ENCODE measurements at regions not wholly inside any gene's neighbourhood (a gene's known extent, or its start where the extent isn't known, plus 50 kb on each side); places are given as distances from the start of the nearest gene placed in this dataset.
"Not testable (repeated sequence)": the region's sequence is repeated elsewhere in the genome, so short reads cannot be mapped to it uniquely, and the experiment has no call there.

DNA sequence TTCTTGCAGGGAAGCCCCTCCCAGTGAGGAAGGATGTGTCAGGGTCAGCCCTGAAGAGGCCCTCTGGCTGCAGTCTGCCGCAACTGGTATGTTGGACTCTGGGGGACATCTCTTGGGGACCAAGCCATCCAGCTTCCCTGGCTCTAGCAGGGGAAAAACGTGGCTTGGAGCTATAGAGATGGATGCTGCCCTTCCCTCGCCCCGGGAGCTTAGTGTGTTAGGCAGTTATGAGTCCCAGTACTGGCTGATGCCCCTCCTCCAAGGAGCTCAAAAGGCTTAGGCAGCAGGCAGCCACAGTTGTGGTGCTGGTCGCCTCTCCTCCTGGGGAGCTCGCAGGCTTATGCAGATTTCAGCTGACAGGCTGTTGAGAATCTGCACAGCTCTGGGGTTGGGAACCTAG lies 353.1 kb upstream of the GBE1 start:
- Histone ChIP-seq H3K27me3 (replicated peaks in 1 of 2; ENCODE audit: control insufficient read depth in 2 of 2, extremely low read depth in 1 of 2, insufficient read depth in 2 of 2, low read length in 1 of 2) (peaks cover 0 to 3% of the 10 kb centered on the region in 2 experiments), H3K4me1 (ENCODE audit: control insufficient read depth in 1 of 2, extremely low read depth in 1 of 2, insufficient read depth in 2 of 2, low read length in 2 of 2) (no peaks in the 10 kb centered on the region), H3K36me3 (ENCODE audit: control insufficient read depth in 2 of 2, extremely low read depth in 1 of 2, insufficient read depth in 1 of 2, low read length in 1 of 2) (no peaks in the 10 kb centered on the region), H3K9me3 (no peaks in the 10 kb centered on the region), H3K27ac (ENCODE audit: low read length) (no peak overlapping the region), H3K4me3 (ENCODE audit: control insufficient read depth in 1 of 2, extremely low read depth in 1 of 2, low read length in 1 of 2) (no peak overlapping the region)
- DNase-seq, result no peak
- Mint-ChIP-seq H3K4me1 (no peaks in the 10 kb centered on the region), H3K27me3 (no peaks in the 10 kb centered on the region), H3K4me3 (no peak overlapping the region), H3K9me3 (peaks cover 7 to 29% (median 17%) of the 10 kb centered on the region in 3 donors), H3K27ac (no peak overlapping the region), H3K36me3 (no peaks in the 10 kb centered on the region)
- no peak for ATAC-seq (replicated peaks in 1 of 4)
- POLR2A ChIA-PET, result no interaction called here
- WGBS (ENCODE audit: insufficient coverage), result 83% methylated on average over 5 of the region's 6 CpGs
- CTCF ChIA-PET, result no interaction called here

DNA sequence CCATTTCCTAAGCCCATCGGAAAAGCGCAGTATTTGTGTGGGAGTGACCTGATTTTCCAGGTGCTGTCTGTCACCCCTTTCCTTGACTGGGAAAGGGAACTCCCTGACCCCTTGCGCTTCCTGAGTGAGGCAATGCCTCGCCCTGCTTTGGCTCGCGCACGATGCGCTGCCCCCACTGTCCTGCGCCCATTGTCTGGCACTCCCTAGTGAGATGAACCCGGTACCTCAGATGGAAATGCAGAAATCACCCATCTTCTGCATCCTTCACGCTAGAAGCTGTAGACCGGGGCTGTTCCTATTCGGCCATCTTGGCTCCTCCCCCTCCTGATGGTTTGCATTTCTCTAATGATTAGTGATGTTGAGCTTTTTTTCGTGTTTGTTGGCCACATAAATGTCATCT lies 349.3 kb upstream of the GBE1 start:
- H3K36me3 Mint-ChIP-seq; ATAC-seq (replicated peaks in 1 of 4); H3K27me3 Mint-ChIP-seq; DNase-seq; H3K36me3 ChIP-seq (ENCODE audit: control insufficient read depth in 2 of 2, extremely low read depth in 1 of 2, insufficient read depth in 1 of 2, low read length in 1 of 2); H3K4me1 ChIP-seq (ENCODE audit: control insufficient read depth in 1 of 2, extremely low read depth in 1 of 2, insufficient read depth in 2 of 2, low read length in 2 of 2); H3K27ac ChIP-seq (ENCODE audit: low read length); H3K27ac Mint-ChIP-seq; H3K9me3 ChIP-seq; H3K4me1 Mint-ChIP-seq; POLR2A ChIA-PET; CTCF ChIA-PET; H3K27me3 ChIP-seq (replicated peaks in 1 of 2; ENCODE audit: control insufficient read depth in 2 of 2, extremely low read depth in 1 of 2, insufficient read depth in 2 of 2, low read length in 1 of 2); H3K4me3 ChIP-seq (ENCODE audit: control insufficient read depth in 1 of 2, extremely low read depth in 1 of 2, low read length in 1 of 2); H3K4me3 Mint-ChIP-seq: not testable (repeated sequence)
- peaks cover 7 to 29% (median 17%) of the 10 kb centered on the region in 3 donors for H3K9me3 Mint-ChIP-seq
- 93% methylated on average over 9 of the region's 14 CpGs for WGBS (ENCODE audit: insufficient coverage)

DNA sequence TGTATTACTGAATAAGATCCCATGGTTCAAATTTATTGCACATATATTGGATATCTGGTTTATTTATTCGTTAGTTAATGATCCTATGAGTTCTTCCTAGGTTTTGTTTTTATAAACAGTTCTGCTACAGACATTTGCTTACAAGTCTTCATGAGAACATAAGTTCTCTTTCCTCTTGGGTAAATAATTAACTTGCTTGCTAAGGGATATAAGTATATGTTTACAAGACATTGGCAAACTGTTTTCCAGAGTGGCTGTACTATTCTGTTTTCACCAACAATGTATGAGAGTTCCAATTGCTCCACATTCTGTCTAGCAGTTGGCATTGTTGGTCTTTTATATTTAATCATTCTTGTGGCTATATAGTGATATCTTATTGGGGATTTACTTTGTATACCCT lies 341.8 kb upstream of the GBE1 start:
- CTCF ChIA-PET, result interaction anchor here in 1 of 2 donors (0.6 kb wide), 1 partner anchor 430 kb away, joined by 4 read pairs; no protein-coding TSS in a partner anchor
- H3K9me3 Mint-ChIP-seq, result peaks cover 0 to 3% (median 0%) of the 10 kb centered on the region in 3 donors
- Histone ChIP-seq H3K27ac (ENCODE audit: low read length) (no peak overlapping the region), H3K4me1 (ENCODE audit: control insufficient read depth in 1 of 2, extremely low read depth in 1 of 2, insufficient read depth in 2 of 2, low read length in 2 of 2) (no peaks in the 10 kb centered on the region), H3K36me3 (ENCODE audit: control insufficient read depth in 2 of 2, extremely low read depth in 1 of 2, insufficient read depth in 1 of 2, low read length in 1 of 2) (no peaks in the 10 kb centered on the region), H3K9me3 (no peaks in the 10 kb centered on the region), H3K27me3 (replicated peaks in 1 of 2; ENCODE audit: control insufficient read depth in 2 of 2, extremely low read depth in 1 of 2, insufficient read depth in 2 of 2, low read length in 1 of 2) (no peaks in the 10 kb centered on the region), H3K4me3 (ENCODE audit: control insufficient read depth in 1 of 2, extremely low read depth in 1 of 2, low read length in 1 of 2) (no peak overlapping the region)
- no peak overlapping the region for H3K27ac Mint-ChIP-seq
- no peaks in the 10 kb centered on the region for H3K36me3 Mint-ChIP-seq
- POLR2A ChIA-PET, result no interaction called here
- WGBS (ENCODE audit: insufficient coverage), result no CpG with 5 or more reads among the region's 1 CpG
- ATAC-seq (replicated peaks in 1 of 4) (no peak), DNase-seq (no peak)
- H3K4me3 Mint-ChIP-seq, result no peak overlapping the region
- H3K4me1 Mint-ChIP-seq, result no peaks in the 10 kb centered on the region
- no peaks in the 10 kb centered on the region for H3K27me3 Mint-ChIP-seq

DNA sequence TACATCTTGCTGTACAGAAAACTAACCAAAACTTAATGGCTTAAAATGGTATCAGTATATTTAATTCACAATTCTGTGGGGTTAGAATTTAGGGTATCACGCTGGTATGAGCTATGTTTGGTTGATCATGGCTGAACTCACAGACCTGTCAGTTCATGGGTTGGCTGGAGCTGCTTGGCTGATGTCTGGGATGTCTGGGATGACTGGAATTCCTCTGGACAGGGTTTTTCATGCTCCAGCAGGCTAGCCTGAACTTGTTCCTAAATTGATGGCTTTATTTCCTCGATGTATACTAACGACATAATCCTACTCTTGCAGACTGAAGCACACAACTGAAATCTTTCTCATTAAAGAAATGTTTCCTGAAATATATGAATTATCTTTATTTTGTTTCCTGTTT lies 338.9 kb upstream of the GBE1 start:
- H3K36me3 ChIP-seq (ENCODE audit: control insufficient read depth in 2 of 2, extremely low read depth in 1 of 2, insufficient read depth in 1 of 2, low read length in 1 of 2), result no peaks in the 10 kb centered on the region
- no peaks in the 10 kb centered on the region for H3K27me3 ChIP-seq (replicated peaks in 1 of 2; ENCODE audit: control insufficient read depth in 2 of 2, extremely low read depth in 1 of 2, insufficient read depth in 2 of 2, low read length in 1 of 2)
- H3K4me1 ChIP-seq (ENCODE audit: control insufficient read depth in 1 of 2, extremely low read depth in 1 of 2, insufficient read depth in 2 of 2, low read length in 2 of 2), result no peaks in the 10 kb centered on the region
- no peak overlapping the region for H3K27ac ChIP-seq (ENCODE audit: low read length)
- ATAC-seq (replicated peaks in 1 of 4) (no peak), DNase-seq (no peak)
- POLR2A ChIA-PET, result no interaction called here
- Mint-ChIP-seq H3K4me3 (no peak overlapping the region), H3K9me3 (peaks cover 0 to 3% (median 0%) of the 10 kb centered on the region in 3 donors), H3K27me3 (no peaks in the 10 kb centered on the region), H3K4me1 (no peaks in the 10 kb centered on the region), H3K36me3 (no peaks in the 10 kb centered on the region), H3K27ac (no peak overlapping the region)
- no peaks in the 10 kb centered on the region for H3K9me3 ChIP-seq
- no CpG with 5 or more reads among the region's 3 CpGs for WGBS (ENCODE audit: insufficient coverage)
- CTCF ChIA-PET, result no interaction called here
- H3K4me3 ChIP-seq (ENCODE audit: control insufficient read depth in 1 of 2, extremely low read depth in 1 of 2, low read length in 1 of 2), result no peak overlapping the region

GRCh38 chr3:82093641-82094040 lies 332.2 kb upstream of the GBE1 start:
- H3K9me3 ChIP-seq, result no peaks in the 10 kb centered on the region
- POLR2A ChIA-PET, result no interaction called here
- ATAC-seq (replicated peaks in 1 of 4) (no peak), DNase-seq (no peak)
- H3K27me3 ChIP-seq (replicated peaks in 1 of 2; ENCODE audit: control insufficient read depth in 2 of 2, extremely low read depth in 1 of 2, insufficient read depth in 2 of 2, low read length in 1 of 2), result no peaks in the 10 kb centered on the region
- H3K4me1 Mint-ChIP-seq, result no peaks in the 10 kb centered on the region
- H3K36me3 Mint-ChIP-seq, result no peaks in the 10 kb centered on the region
- no peak overlapping the region for H3K4me3 Mint-ChIP-seq
- no peak overlapping the region for H3K4me3 ChIP-seq (ENCODE audit: control insufficient read depth in 1 of 2, extremely low read depth in 1 of 2, low read length in 1 of 2)
- H3K27ac Mint-ChIP-seq, result no peak overlapping the region
- H3K27me3 Mint-ChIP-seq, result no peaks in the 10 kb centered on the region
- CTCF ChIA-PET, result no interaction called here
- no peaks in the 10 kb centered on the region for H3K36me3 ChIP-seq (ENCODE audit: control insufficient read depth in 2 of 2, extremely low read depth in 1 of 2, insufficient read depth in 1 of 2, low read length in 1 of 2)
- 100% methylated on average over 1 of the region's 3 CpGs for WGBS (ENCODE audit: insufficient coverage)
- no peak overlapping the region for H3K27ac ChIP-seq (ENCODE audit: low read length)
- peaks cover 0 to 6% (median 2%) of the 10 kb centered on the region in 3 donors for H3K9me3 Mint-ChIP-seq
- H3K4me1 ChIP-seq (ENCODE audit: control insufficient read depth in 1 of 2, extremely low read depth in 1 of 2, insufficient read depth in 2 of 2, low read length in 2 of 2), result no peaks in the 10 kb centered on the region

DNA sequence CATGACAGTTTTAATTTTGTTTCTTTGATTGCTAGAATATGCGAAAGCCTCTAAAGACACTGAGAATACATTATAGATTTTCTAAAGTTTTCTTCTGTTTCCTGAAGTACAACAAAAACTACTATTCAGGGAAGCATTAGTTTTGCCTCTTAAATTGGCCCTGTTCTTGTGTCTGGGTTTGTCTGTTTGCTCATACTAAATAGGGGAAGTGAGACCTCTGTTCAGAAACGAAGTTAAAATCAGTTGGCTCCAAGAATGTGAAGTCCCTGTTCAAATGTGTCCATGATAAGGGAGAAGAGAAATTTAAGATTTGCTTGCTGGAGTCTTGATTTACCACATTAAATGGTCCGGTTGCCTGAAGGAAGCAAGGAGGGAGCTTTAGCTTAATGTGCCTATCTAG lies 327.3 kb upstream of the GBE1 start:
- H3K4me3 ChIP-seq (ENCODE audit: control insufficient read depth in 1 of 2, extremely low read depth in 1 of 2, low read length in 1 of 2), result no peak overlapping the region
- H3K4me3 Mint-ChIP-seq, result no peak overlapping the region
- no peaks in the 10 kb centered on the region for H3K4me1 Mint-ChIP-seq
- ChIA-PET POLR2A (no interaction called here), CTCF (no interaction called here)
- H3K9me3 ChIP-seq, result no peaks in the 10 kb centered on the region
- no peak for DNase-seq
- H3K36me3 Mint-ChIP-seq, result no peaks in the 10 kb centered on the region
- no CpG with 5 or more reads among the region's 3 CpGs for WGBS (ENCODE audit: insufficient coverage)
- H3K27ac ChIP-seq (ENCODE audit: low read length), result no peak overlapping the region
- no peak overlapping the region for H3K27ac Mint-ChIP-seq
- no peaks in the 10 kb centered on the region for H3K36me3 ChIP-seq (ENCODE audit: control insufficient read depth in 2 of 2, extremely low read depth in 1 of 2, insufficient read depth in 1 of 2, low read length in 1 of 2)
- ATAC-seq (replicated peaks in 1 of 4), result no peak
- peaks cover 0 to 5% (median 2%) of the 10 kb centered on the region in 3 donors for H3K9me3 Mint-ChIP-seq
- no peaks in the 10 kb centered on the region for H3K27me3 ChIP-seq (replicated peaks in 1 of 2; ENCODE audit: control insufficient read depth in 2 of 2, extremely low read depth in 1 of 2, insufficient read depth in 2 of 2, low read length in 1 of 2)
- H3K27me3 Mint-ChIP-seq, result no peaks in the 10 kb centered on the region
- no peaks in the 10 kb centered on the region for H3K4me1 ChIP-seq (ENCODE audit: control insufficient read depth in 1 of 2, extremely low read depth in 1 of 2, insufficient read depth in 2 of 2, low read length in 2 of 2)

DNA sequence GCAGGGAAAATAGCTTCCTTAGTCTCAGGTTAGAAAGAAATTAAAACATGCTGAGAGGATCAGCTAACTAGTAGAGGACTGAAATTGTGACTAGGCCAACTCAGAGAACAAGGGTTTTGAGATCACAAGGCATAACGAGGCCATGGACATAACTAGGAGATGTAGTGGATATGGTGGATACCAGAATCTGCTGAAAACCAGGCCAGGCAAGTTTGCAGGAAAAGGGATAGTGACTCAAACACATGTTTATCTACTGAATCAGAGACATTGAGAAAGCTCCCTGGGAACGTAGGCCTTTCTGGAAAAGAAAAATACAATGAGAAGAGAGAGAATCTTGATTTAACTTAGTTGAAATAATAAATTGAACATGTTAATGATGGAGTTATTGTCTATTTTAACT lies 326.5 kb upstream of the GBE1 start:
- Histone ChIP-seq H3K27ac (ENCODE audit: low read length) (no peak overlapping the region), H3K36me3 (ENCODE audit: control insufficient read depth in 2 of 2, extremely low read depth in 1 of 2, insufficient read depth in 1 of 2, low read length in 1 of 2) (no peaks in the 10 kb centered on the region), H3K4me1 (ENCODE audit: control insufficient read depth in 1 of 2, extremely low read depth in 1 of 2, insufficient read depth in 2 of 2, low read length in 2 of 2) (no peaks in the 10 kb centered on the region), H3K4me3 (ENCODE audit: control insufficient read depth in 1 of 2, extremely low read depth in 1 of 2, low read length in 1 of 2) (no peak overlapping the region), H3K27me3 (replicated peaks in 1 of 2; ENCODE audit: control insufficient read depth in 2 of 2, extremely low read depth in 1 of 2, insufficient read depth in 2 of 2, low read length in 1 of 2) (no peaks in the 10 kb centered on the region), H3K9me3 (no peaks in the 10 kb centered on the region)
- H3K4me1 Mint-ChIP-seq, result no peaks in the 10 kb centered on the region
- no peaks in the 10 kb centered on the region for H3K27me3 Mint-ChIP-seq
- ATAC-seq (replicated peaks in 1 of 4) (no peak), DNase-seq (no peak)
- POLR2A ChIA-PET, result no interaction called here
- H3K36me3 Mint-ChIP-seq, result no peaks in the 10 kb centered on the region
- CTCF ChIA-PET, result no interaction called here
- 60% methylated on average over 1 of the region's 2 CpGs for WGBS (ENCODE audit: insufficient coverage)
- peaks cover 0 to 2% (median 0%) of the 10 kb centered on the region in 3 donors for H3K9me3 Mint-ChIP-seq
- H3K27ac Mint-ChIP-seq, result no peak overlapping the region
- no peak overlapping the region for H3K4me3 Mint-ChIP-seq
